ENCODE measurements at regions not wholly inside any gene's neighbourhood (a gene's known extent, or its start where the extent isn't known, plus 50 kb on each side); places are given as distances from the start of the nearest gene placed in this dataset.
"Not testable (repeated sequence)": the region's sequence is repeated elsewhere in the genome, so short reads cannot be mapped to it uniquely, and the experiment has no call there.

DNA sequence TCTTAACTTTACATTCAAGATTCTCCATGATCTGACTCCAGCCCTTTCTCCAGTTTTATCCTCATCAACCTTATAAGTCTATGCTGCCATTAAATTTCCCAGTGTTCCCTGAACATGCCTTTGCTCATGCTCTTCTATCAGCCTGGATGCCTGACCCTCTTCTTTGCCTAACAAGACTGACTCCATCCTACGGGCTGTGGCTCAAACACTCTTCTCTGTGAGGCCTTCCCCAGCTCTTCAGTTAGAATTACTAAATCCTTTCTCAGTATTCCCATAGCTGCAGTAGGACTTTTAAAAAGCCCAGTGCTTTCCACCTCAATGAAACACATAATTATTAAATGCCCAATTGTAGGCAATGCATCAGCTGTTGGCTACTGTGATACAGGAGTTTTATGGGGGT, 76.5 kb upstream of the GNG12 start:
- WGBS, 2 donors = 93 to 97% methylated on average over 1 of the region's 1 CpG
- H3K36me3 ChIP-seq = no peaks in the 10 kb centered on the region

DNA sequence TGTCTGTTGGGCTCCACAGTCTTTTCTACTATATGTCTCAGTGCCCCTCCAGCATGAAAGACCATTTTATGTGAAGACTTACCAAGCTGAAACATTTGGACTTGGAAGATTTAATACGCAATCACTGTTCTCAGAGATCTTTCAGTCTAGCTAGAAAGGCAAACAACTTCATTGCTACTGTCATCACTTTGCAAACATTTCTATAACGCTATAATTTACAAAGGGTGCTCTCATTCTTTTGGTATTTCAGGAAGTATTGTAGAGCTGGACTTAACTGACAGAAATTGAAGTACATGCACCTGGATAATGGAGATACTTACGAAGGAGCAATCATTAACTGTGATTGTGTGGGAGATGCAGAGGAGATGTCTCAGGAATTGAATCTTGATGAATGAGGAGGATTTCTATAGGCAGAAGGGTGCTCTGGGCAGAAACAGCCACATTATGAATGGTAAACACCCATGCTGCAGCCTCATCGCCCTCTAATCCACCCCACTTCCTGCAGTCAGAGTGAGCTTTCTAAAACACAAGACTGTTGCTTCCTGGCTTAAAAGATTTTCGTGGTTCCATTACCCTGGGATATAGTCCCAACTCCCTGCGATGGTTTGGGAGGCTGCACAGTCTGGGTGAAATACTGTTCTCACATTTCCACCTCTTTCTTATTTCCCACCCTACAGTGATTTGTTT, 75.1 kb upstream of the GNG12 start:
- ATAC-seq (no peak), DNase-seq (no peak)
- Histone ChIP-seq H3K27me3 (no peaks in the 10 kb centered on the region), H3K36me3 (no peaks in the 10 kb centered on the region), H3K9me3 (peaks cover 0 to 14% (median 0%) of the 10 kb centered on the region in 11 donors), H3K4me3 (no peak overlapping the region), H3K4me1 (no peaks in the 10 kb centered on the region), H3K27ac (no peak overlapping the region)
- TF ChIP-seq, protein P1, sequence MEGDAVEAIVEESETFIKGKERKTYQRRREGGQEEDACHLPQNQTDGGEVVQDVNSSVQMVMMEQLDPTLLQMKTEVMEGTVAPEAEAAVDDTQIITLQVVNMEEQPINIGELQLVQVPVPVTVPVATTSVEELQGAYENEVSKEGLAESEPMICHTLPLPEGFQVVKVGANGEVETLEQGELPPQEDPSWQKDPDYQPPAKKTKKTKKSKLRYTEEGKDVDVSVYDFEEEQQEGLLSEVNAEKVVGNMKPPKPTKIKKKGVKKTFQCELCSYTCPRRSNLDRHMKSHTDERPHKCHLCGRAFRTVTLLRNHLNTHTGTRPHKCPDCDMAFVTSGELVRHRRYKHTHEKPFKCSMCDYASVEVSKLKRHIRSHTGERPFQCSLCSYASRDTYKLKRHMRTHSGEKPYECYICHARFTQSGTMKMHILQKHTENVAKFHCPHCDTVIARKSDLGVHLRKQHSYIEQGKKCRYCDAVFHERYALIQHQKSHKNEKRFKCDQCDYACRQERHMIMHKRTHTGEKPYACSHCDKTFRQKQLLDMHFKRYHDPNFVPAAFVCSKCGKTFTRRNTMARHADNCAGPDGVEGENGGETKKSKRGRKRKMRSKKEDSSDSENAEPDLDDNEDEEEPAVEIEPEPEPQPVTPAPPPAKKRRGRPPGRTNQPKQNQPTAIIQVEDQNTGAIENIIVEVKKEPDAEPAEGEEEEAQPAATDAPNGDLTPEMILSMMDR (IDR thresholded peaks at IDR 0.05) = no peak
- WGBS, 2 donors = 65 to 71% methylated on average over 6 of the region's 6 CpGs
- intact Hi-C loops (cut with DNase I) = no loop called here

More for the DNA sequence above, 76.5 kb upstream of the GNG12 start:
- Histone ChIP-seq H3K9me3 (peaks cover 0 to 14% (median 0%) of the 10 kb centered on the region in 11 donors), H3K27me3 (no peaks in the 10 kb centered on the region), H3K4me3 (no peak overlapping the region), H3K27ac (no peak overlapping the region), H3K4me1 (no peaks in the 10 kb centered on the region)
- TF ChIP-seq, protein P1 (IDR thresholded peaks at IDR 0.05) = no peak
- intact Hi-C loops (cut with DNase I) = loop anchor here in 1 of 10 donors (10.0 kb wide), 1 partner anchor 55 kb away; no protein-coding TSS in a partner anchor
- ATAC-seq (no peak), DNase-seq (no peak)

DNA sequence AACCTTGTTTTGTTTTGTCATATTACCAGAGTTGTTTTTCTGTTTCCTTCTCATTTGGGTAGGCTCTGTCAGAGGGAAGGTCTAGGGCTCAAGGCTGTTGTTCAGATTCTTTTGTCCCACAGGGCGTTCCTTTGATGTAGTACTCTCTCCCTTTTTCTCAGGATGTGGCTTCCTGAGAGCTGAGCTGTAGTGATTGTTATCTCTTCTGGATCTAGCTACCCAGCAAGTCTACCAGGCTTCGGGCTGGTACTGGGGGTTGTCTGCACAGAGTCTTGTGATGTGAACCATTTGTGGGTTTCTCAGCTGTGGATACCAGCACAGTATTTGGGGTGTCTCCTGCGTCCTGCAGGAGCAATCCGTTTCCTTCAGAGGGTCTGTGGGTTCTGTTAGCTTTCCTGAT, 74.2 kb upstream of the GNG12 start:
- H3K4me3 ChIP-seq; H3K4me1 ChIP-seq; H3K27ac ChIP-seq; DNase-seq; H3K36me3 ChIP-seq; intact Hi-C loops (cut with DNase I); H3K27me3 ChIP-seq; ATAC-seq: not testable (repeated sequence)
- WGBS, 2 donors = 66 to 75% methylated on average over 4 of the region's 4 CpGs
- peaks cover 0 to 22% (median 0%) of the 10 kb centered on the region in 11 donors for H3K9me3 ChIP-seq

DNA sequence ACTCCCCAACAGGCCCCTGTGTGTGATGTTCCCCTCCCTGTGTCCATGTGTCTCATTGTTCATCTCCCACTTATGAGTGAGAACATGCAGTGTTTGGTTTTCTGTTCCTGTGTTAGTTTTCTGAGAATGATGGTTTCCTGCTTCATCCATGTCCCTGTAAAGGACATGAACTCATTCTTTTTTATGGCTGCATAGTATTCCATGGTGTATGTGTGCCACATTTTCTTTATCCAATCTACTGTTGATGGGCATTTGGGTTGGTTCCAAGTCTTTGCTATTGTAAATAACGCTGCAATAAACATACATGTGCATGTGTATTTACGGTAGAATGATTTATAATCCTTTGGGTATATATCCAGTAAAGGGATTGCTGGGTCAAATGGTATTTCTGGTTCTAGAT, 72.7 kb upstream of the GNG12 start:
- H3K4me1 ChIP-seq; H3K27me3 ChIP-seq; ATAC-seq; H3K36me3 ChIP-seq; intact Hi-C loops (cut with DNase I); H3K4me3 ChIP-seq; DNase-seq; H3K27ac ChIP-seq: not testable (repeated sequence)
- peaks cover 0 to 24% (median 0%) of the 10 kb centered on the region in 11 donors for H3K9me3 ChIP-seq
- WGBS, 2 donors = 91 to 97% methylated on average over 2 of the region's 2 CpGs

DNA sequence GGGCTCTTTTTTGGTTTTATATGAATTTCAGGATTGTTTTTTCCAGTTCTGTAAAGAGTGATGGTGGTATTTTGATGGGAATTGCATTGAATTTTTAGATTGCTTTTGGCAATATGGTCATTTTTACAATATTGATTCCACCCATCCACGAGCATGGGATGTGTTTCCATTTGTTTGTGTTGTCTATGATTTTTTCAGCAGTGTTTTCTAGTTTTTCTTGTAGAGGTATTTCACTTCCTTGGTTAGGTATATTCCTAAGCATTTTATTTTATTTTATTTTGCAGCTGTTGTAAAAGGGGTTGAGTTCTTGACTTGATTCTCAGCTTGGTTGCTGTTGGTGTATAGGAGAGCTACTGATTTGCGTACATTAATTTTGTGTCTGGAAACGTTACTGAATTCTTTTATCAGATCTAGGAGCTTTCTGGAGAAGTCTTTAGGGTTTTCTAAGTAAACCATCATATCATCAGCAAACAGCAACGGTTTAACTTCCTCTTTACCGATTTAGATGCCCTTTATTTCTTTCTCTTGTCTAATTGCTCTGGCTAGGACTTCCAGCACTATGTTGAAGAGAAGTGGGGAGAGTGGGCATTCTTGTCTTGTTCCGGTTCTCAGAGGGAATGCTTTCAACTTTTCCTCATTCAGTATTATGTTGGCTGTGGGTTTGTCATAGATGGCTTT, 69.4 kb upstream of the GNG12 start:
- peaks cover 0 to 35% (median 0%) of the 10 kb centered on the region in 11 donors for H3K9me3 ChIP-seq
- intact Hi-C loops (cut with DNase I); H3K27me3 ChIP-seq; ATAC-seq; H3K36me3 ChIP-seq; H3K4me3 ChIP-seq; H3K27ac ChIP-seq; H3K4me1 ChIP-seq; DNase-seq: not testable (repeated sequence)
- WGBS, 2 donors = 80 to 89% methylated on average over 6 of the region's 6 CpGs

Data from heart right ventricle (tissue), 16 donors.